ENCODE measurements at regions not wholly inside any gene's neighbourhood (a gene's known extent, or its start where the extent isn't known, plus 50 kb on each side); places are given as distances from the start of the nearest gene placed in this dataset.

DNA sequence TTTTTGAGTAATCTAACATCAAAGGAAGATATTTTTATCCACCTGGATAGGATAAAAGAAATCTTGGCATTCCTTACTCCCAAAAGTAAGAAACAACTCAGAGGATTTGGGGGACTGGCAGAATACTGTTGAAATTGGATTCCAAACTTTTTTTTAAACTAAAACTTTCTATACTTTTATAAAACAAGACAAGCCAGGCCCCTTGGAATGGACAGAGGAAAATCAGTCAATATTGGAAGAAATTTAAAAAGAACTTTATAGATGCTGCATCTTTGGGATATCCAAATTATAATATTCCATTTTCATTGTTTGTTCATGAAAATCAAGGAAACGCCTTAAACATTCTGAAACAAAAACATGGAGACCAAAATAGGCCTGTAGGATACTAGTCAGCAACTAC lies 147.6 kb upstream of the PIEZO2 start:
- H3K4me3 Mint-ChIP-seq: no peak overlapping the region
- Histone ChIP-seq H3K4me3 (ENCODE audit: low read length in 2 of 2) (no peak overlapping the region), H3K36me3 (ENCODE audit: insufficient read depth, low read length) (no peaks in the 10 kb centered on the region), H3K27me3 (ENCODE audit: insufficient read depth, low read length) (no peaks in the 10 kb centered on the region), H3K4me1 (ENCODE audit: insufficient read depth, low read length) (no peaks in the 10 kb centered on the region), H3K9me3 (ENCODE audit: control insufficient read depth in 1 of 2, low read length in 2 of 2) (no peaks in the 10 kb centered on the region), H3K27ac (ENCODE audit: low read depth, low read length) (no peak overlapping the region)
- H3K27ac Mint-ChIP-seq: no peak overlapping the region
- DNase-seq: no peak
- CTCF ChIA-PET (ENCODE audit: partially characterized antibody): no interaction called here
- no peaks in the 10 kb centered on the region for H3K36me3 Mint-ChIP-seq
- peaks cover 0 to 2% of the 10 kb centered on the region in 2 donors for H3K27me3 Mint-ChIP-seq
- POLR2A ChIA-PET (ENCODE audit: partially characterized antibody): no interaction called here
- peaks cover 0 to 14% (median 6%) of the 10 kb centered on the region in 8 donors for H3K9me3 Mint-ChIP-seq
- intact Hi-C loops (cut with micrococcal nuclease): no loop called here
- H3K4me1 Mint-ChIP-seq: no peaks in the 10 kb centered on the region

GRCh38 chr18:11293794-11294193 lies 144.4 kb upstream of the PIEZO2 start:
- ChIA-PET POLR2A (ENCODE audit: partially characterized antibody) (no interaction called here), CTCF (ENCODE audit: partially characterized antibody) (no interaction called here)
- H3K4me1 ChIP-seq (ENCODE audit: insufficient read depth, low read length): no peaks in the 10 kb centered on the region
- Mint-ChIP-seq H3K27me3 (no peaks in the 10 kb centered on the region), H3K4me3 (no peak overlapping the region), H3K4me1 (no peaks in the 10 kb centered on the region), H3K27ac (no peak overlapping the region), H3K9me3 (no peaks in the 10 kb centered on the region), H3K36me3 (no peaks in the 10 kb centered on the region)
- no peak for DNase-seq
- H3K9me3 ChIP-seq (ENCODE audit: control insufficient read depth in 1 of 2, low read length in 2 of 2): no peaks in the 10 kb centered on the region
- no peaks in the 10 kb centered on the region for H3K36me3 ChIP-seq (ENCODE audit: insufficient read depth, low read length)
- H3K27me3 ChIP-seq (ENCODE audit: insufficient read depth, low read length): no peaks in the 10 kb centered on the region
- intact Hi-C loops (cut with micrococcal nuclease): no loop called here
- no peak overlapping the region for H3K27ac ChIP-seq (ENCODE audit: low read depth, low read length)
- H3K4me3 ChIP-seq (ENCODE audit: low read length in 2 of 2): no peak overlapping the region

- H3K27ac ChIP-seq (ENCODE audit: low read depth, low read length): no peak overlapping the region
- intact Hi-C loops (cut with micrococcal nuclease): no loop called here
These were observed 141.4 kb upstream of the PIEZO2 start for GRCh38 chr18:11290786-11291185.

GRCh38 chr18:11289248-11289647 lies 139.9 kb upstream of the PIEZO2 start:
- Histone ChIP-seq H3K9me3 (ENCODE audit: control insufficient read depth in 1 of 2, low read length in 2 of 2) (no peaks in the 10 kb centered on the region), H3K4me3 (ENCODE audit: low read length in 2 of 2) (no peak overlapping the region), H3K36me3 (ENCODE audit: insufficient read depth, low read length) (no peaks in the 10 kb centered on the region), H3K27me3 (ENCODE audit: insufficient read depth, low read length) (no peaks in the 10 kb centered on the region), H3K4me1 (ENCODE audit: insufficient read depth, low read length) (no peaks in the 10 kb centered on the region), H3K27ac (ENCODE audit: low read depth, low read length) (no peak overlapping the region)
- no peak for DNase-seq
- H3K36me3 Mint-ChIP-seq: no peaks in the 10 kb centered on the region
- H3K9me3 Mint-ChIP-seq: peaks cover 0 to 2% (median 0%) of the 10 kb centered on the region in 8 donors
- H3K27ac Mint-ChIP-seq: no peak overlapping the region
- H3K4me1 Mint-ChIP-seq: no peaks in the 10 kb centered on the region
- peaks cover 0 to 2% of the 10 kb centered on the region in 2 donors for H3K27me3 Mint-ChIP-seq
- ChIA-PET CTCF (ENCODE audit: partially characterized antibody) (no interaction called here), POLR2A (ENCODE audit: partially characterized antibody) (no interaction called here)
- intact Hi-C loops (cut with micrococcal nuclease): no loop called here
- H3K4me3 Mint-ChIP-seq: no peak overlapping the region

More at GRCh38 chr18:11290786-11291185, 141.4 kb upstream of the PIEZO2 start:
- Histone ChIP-seq H3K4me3 (ENCODE audit: low read length in 2 of 2) (no peak overlapping the region), H3K36me3 (ENCODE audit: insufficient read depth, low read length) (no peaks in the 10 kb centered on the region), H3K27me3 (ENCODE audit: insufficient read depth, low read length) (no peaks in the 10 kb centered on the region), H3K9me3 (ENCODE audit: control insufficient read depth in 1 of 2, low read length in 2 of 2) (no peaks in the 10 kb centered on the region), H3K4me1 (ENCODE audit: insufficient read depth, low read length) (no peaks in the 10 kb centered on the region)
- H3K27ac Mint-ChIP-seq: no peak overlapping the region
- ChIA-PET CTCF (ENCODE audit: partially characterized antibody) (no interaction called here), POLR2A (ENCODE audit: partially characterized antibody) (no interaction called here)
- no peaks in the 10 kb centered on the region for H3K27me3 Mint-ChIP-seq
- H3K4me1 Mint-ChIP-seq: no peaks in the 10 kb centered on the region
- DNase-seq: no peak
- H3K36me3 Mint-ChIP-seq: no peaks in the 10 kb centered on the region
- no peaks in the 10 kb centered on the region for H3K9me3 Mint-ChIP-seq
- H3K4me3 Mint-ChIP-seq: no peak overlapping the region

- Histone ChIP-seq H3K4me3 (ENCODE audit: low read length in 2 of 2) (no peak overlapping the region), H3K9me3 (ENCODE audit: control insufficient read depth in 1 of 2, low read length in 2 of 2) (no peaks in the 10 kb centered on the region), H3K36me3 (ENCODE audit: insufficient read depth, low read length) (no peaks in the 10 kb centered on the region), H3K27me3 (ENCODE audit: insufficient read depth, low read length) (no peaks in the 10 kb centered on the region), H3K4me1 (ENCODE audit: insufficient read depth, low read length) (no peaks in the 10 kb centered on the region), H3K27ac (ENCODE audit: low read depth, low read length) (no peak overlapping the region)
- Mint-ChIP-seq H3K4me1 (no peaks in the 10 kb centered on the region), H3K36me3 (no peaks in the 10 kb centered on the region), H3K9me3 (peaks cover 0 to 2% (median 0%) of the 10 kb centered on the region in 8 donors), H3K27me3 (peaks cover 0 to 2% of the 10 kb centered on the region in 2 donors), H3K27ac (no peak overlapping the region), H3K4me3 (no peak overlapping the region)
- POLR2A ChIA-PET (ENCODE audit: partially characterized antibody): no interaction called here
- no peak for DNase-seq
- CTCF ChIA-PET (ENCODE audit: partially characterized antibody): no interaction called here
- intact Hi-C loops (cut with micrococcal nuclease): no loop called here
These were observed 139.0 kb upstream of the PIEZO2 start for GRCh38 chr18:11288401-11288800.

DNA sequence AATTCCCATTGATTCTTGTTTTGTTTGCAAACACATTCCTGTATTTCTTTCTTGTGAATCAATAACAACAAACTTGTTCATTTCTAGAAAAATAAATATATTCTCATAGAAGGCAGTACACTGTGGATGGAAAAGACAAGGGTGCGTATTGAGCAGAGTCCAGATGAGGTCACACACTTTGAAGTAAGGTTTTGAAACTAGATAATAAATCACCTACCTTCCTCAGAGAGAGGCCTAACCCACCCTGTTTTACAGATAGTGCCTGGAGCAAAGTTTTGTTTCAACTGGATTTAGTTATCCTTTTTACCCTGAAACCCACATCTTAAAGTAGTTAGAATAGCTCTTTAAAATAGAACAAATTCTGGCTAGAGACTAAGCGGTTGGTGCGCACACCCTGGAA lies 137.1 kb upstream of the PIEZO2 start:
- Mint-ChIP-seq H3K27me3 (peaks cover 0 to 2% of the 10 kb centered on the region in 2 donors), H3K4me3 (no peak overlapping the region), H3K36me3 (no peaks in the 10 kb centered on the region), H3K9me3 (peaks cover 0 to 2% (median 0%) of the 10 kb centered on the region in 8 donors), H3K27ac (no peak overlapping the region), H3K4me1 (no peaks in the 10 kb centered on the region)
- Histone ChIP-seq H3K27me3 (ENCODE audit: insufficient read depth, low read length) (no peaks in the 10 kb centered on the region), H3K4me1 (ENCODE audit: insufficient read depth, low read length) (no peaks in the 10 kb centered on the region), H3K4me3 (ENCODE audit: low read length in 2 of 2) (no peak overlapping the region), H3K9me3 (ENCODE audit: control insufficient read depth in 1 of 2, low read length in 2 of 2) (no peaks in the 10 kb centered on the region), H3K36me3 (ENCODE audit: insufficient read depth, low read length) (no peaks in the 10 kb centered on the region), H3K27ac (ENCODE audit: low read depth, low read length) (no peak overlapping the region)
- no peak for DNase-seq
- ChIA-PET CTCF (ENCODE audit: partially characterized antibody) (no interaction called here), POLR2A (ENCODE audit: partially characterized antibody) (no interaction called here)
- intact Hi-C loops (cut with micrococcal nuclease): no loop called here

GRCh38 chr18:11284811-11285210 lies 135.4 kb upstream of the PIEZO2 start:
- Mint-ChIP-seq H3K4me1 (no peaks in the 10 kb centered on the region), H3K9me3 (peaks cover 0 to 2% (median 0%) of the 10 kb centered on the region in 8 donors), H3K27ac (no peak overlapping the region), H3K36me3 (no peaks in the 10 kb centered on the region), H3K27me3 (peaks cover 0 to 2% of the 10 kb centered on the region in 2 donors), H3K4me3 (no peak overlapping the region)
- Histone ChIP-seq H3K4me1 (ENCODE audit: insufficient read depth, low read length) (no peaks in the 10 kb centered on the region), H3K4me3 (ENCODE audit: low read length in 2 of 2) (no peak overlapping the region), H3K36me3 (ENCODE audit: insufficient read depth, low read length) (no peaks in the 10 kb centered on the region), H3K9me3 (ENCODE audit: control insufficient read depth in 1 of 2, low read length in 2 of 2) (no peaks in the 10 kb centered on the region), H3K27me3 (ENCODE audit: insufficient read depth, low read length) (no peaks in the 10 kb centered on the region), H3K27ac (ENCODE audit: low read depth, low read length) (no peak overlapping the region)
- intact Hi-C loops (cut with micrococcal nuclease): no loop called here
- ChIA-PET POLR2A (ENCODE audit: partially characterized antibody) (no interaction called here), CTCF (ENCODE audit: partially characterized antibody) (no interaction called here)
- DNase-seq: no peak

GRCh38 chr18:11284349-11284748 lies 135.0 kb upstream of the PIEZO2 start:
- Mint-ChIP-seq H3K9me3 (peaks cover 0 to 2% (median 0%) of the 10 kb centered on the region in 8 donors), H3K36me3 (no peaks in the 10 kb centered on the region), H3K27me3 (peaks cover 0 to 2% of the 10 kb centered on the region in 2 donors), H3K4me3 (no peak overlapping the region), H3K4me1 (no peaks in the 10 kb centered on the region), H3K27ac (no peak overlapping the region)
- Histone ChIP-seq H3K27ac (ENCODE audit: low read depth, low read length) (no peak overlapping the region), H3K4me3 (ENCODE audit: low read length in 2 of 2) (no peak overlapping the region), H3K9me3 (ENCODE audit: control insufficient read depth in 1 of 2, low read length in 2 of 2) (no peaks in the 10 kb centered on the region), H3K27me3 (ENCODE audit: insufficient read depth, low read length) (no peaks in the 10 kb centered on the region), H3K36me3 (ENCODE audit: insufficient read depth, low read length) (no peaks in the 10 kb centered on the region), H3K4me1 (ENCODE audit: insufficient read depth, low read length) (no peaks in the 10 kb centered on the region)
- CTCF ChIA-PET (ENCODE audit: partially characterized antibody): no interaction called here
- intact Hi-C loops (cut with micrococcal nuclease): no loop called here
- no peak for DNase-seq
- POLR2A ChIA-PET (ENCODE audit: partially characterized antibody): no interaction called here

Data from CD4-positive, alpha-beta memory T cell (primary cell).